HG02610 (cell line): ENCODE measurements at regions not wholly inside any gene's neighbourhood (a gene's known extent, or its start where the extent isn't known, plus 50 kb on each side); places are given as distances from the start of the nearest gene placed in this dataset.
"Not testable (repeated sequence)": the region's sequence is repeated elsewhere in the genome, so short reads cannot be mapped to it uniquely, and the experiment has no call there.

Source experiments
- ATAC-seq: cut with Tn5 transposase; IDR thresholded peaks from one replicate; pipeline ENCODE4 v1.9.1; 2021; ENCODE audit warnings: mild to moderate bottlenecking, moderate library complexity; ENCODE audit not compliant: unreplicated experiment

DNA sequence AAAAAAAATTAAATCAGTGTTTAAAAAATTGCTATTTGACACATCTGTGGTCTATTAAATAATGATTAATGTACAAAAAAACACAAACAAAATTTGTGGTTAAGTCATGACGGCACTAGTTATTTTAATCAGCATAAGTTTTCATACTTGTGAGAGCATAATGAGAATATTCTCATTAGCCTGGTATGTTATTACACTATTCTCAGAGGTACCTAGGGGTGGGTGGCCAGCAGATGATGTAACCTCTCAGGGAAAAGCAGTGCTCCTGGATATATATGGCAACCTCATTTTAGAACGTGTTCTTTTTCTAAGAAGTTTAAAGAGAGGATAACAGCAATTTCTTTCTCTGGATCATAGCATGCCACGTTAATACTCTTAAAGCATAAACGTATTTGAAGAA, 109.2 kb downstream of the GJA1 start:
- ATAC-seq: no peak

- no peak for ATAC-seq
These were observed 112.7 kb downstream of the GJA1 start for GRCh38 chr6:121548131-121548530.

DNA sequence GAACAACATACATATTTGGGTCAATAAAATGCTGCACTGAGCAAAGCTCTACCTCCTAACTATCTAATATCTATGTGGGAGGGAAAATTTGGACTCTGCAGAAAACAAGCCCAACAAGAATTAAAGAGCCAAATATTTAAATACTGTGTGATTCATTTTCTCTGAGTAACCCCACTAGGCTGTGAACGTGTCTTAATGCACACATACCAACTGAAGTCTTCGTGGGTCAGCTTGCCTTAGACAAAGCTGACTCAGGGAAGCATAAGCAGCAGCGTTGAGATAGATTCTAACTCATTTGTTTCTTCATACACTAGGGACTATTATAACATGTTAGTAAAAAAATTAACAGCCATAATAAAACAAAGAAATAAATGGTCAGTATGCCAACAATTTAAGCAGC, 114.3 kb downstream of the GJA1 start:
- ATAC-seq: no peak

DNA sequence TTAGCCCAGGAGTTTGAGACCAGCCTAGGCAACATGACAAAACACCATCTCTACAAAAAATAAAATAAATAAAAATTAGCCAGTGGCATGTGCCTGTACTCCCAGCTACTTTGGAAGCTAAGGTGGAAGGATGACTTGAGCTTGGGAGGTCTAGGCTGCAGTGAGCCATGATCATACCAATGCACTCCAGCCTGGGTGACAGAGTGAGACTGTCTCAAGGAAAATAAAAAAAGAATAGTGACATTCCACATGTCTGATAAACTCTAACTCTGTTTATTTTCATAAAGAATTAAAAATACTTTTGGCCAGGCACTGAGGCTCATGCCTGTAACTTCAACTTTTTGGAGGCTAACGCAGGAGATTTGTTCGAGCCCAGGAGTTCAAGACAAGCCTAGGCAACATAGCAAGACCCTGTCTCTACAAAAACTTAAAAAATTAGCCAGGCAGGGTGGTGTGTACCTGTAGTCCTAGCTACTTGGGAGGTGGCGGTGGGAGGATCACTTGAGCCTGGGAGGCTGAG, 115.1 kb downstream of the GJA1 start:
- no peak for ATAC-seq

GRCh38 chr6:121555201-121555600, 119.8 kb downstream of the GJA1 start:
- ATAC-seq: no peak

DNA sequence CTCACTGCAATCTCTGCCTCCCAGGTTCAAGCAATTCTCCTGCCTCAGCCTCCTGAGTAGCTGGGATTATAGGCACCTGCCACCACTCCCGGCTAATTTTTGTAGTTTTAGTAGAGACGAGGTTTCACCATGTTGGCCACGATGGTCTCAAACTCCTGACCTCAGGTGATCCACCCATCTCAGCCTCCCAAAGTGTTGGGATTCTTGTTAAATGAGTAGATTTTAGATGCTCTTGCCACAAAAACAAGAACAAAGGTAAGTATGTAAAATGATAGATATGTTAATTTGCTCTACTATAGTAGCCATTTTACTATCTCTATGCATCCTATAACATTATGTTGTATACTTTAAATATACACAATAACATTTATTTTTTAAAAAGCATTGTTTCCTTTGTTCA, 120.7 kb downstream of the GJA1 start:
- not testable (repeated sequence) for ATAC-seq

DNA sequence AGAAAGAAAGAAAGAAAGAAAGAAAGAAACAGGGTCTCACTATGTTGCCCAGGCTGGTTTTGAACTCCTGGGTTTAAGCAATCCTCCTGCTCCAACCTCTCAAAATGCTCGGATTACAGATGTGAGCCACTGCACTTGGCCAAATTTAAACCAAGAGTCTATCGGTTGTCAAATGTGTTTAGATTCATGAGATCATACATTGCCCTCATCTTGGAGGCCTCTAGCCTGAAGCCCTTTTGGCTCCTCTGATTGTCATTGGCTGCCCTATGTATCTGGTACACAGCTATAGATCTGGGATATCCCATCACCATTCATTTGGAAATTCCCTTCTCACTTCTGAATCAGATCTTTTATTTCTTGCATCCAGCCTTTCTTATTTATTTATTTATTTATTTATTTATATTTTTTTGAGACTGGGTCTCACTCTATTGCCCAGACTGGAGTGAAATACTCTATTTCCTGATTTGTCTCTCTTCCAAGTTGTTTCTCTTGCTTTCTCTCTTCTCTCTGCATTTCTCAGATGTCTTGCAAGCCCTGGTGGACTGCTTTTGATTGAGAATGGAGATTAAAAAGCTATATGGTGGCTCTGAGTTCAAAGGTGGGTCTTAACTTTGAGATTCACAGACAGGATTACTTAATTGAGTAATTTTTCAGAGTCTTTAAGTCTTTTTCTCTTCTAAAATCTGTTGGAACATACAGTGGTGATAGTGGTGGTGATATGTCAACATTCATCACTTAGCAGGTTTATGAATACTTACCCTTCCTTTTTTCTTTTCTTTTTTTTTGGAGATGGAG, 121.9 kb downstream of the GJA1 start:
- ATAC-seq: no peak

DNA sequence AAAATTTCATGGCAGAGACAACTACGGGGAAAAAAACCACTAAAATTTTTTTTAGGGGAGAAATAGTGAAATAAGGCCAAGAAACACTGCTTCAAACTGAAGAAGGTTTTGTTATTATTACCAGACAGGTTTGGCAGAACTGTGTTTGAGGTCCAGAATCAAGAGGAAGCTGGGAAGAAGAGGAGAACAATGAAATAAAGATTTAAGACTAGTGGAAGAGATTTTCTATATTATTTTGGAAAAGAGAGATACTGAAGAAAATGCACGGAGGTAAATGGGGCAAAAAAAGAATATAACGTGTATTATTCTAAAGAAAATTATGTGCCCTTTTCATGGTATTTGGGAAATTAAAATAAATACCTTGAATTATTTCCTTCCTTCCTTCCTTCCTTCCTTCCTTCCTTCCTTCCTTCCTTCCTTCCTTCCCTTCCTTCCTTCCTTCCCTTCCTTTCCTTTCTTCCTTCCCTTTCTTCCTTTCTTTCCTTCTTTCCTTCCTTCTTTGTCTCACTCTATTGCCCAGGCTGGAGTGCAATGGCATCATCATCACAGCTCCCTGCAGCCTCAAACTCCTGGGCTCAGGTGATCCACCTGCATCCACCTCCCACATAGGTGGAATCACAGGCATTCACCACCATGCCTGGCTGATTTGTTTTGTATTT, 124.3 kb downstream of the GJA1 start:
- ATAC-seq: no peak

- ATAC-seq: no peak
These were observed 125.0 kb downstream of the GJA1 start for GRCh38 chr6:121560476-121560875.

- no peak for ATAC-seq
These were observed 127.8 kb downstream of the GJA1 start for GRCh38 chr6:121563286-121563685.

DNA sequence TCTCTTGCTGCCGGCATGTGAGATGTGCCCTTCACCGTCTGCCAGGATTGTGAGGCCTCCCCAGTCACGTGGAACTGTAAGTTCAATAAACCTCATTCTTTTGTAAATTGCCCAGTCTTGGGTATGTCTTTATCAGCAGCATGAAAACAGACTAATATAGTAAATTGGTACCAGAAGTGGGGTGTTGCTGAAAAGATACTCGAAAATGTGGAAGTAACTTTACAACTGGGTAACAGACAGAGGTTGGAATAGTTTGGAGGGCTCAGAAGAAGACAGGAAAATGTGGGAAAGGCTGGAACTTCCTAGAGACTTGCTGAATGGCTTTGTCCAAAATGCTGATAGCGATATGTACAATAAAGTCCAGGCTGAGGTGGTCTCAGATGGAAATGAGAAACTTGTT, 129.1 kb downstream of the GJA1 start:
- not testable (repeated sequence) for ATAC-seq

DNA sequence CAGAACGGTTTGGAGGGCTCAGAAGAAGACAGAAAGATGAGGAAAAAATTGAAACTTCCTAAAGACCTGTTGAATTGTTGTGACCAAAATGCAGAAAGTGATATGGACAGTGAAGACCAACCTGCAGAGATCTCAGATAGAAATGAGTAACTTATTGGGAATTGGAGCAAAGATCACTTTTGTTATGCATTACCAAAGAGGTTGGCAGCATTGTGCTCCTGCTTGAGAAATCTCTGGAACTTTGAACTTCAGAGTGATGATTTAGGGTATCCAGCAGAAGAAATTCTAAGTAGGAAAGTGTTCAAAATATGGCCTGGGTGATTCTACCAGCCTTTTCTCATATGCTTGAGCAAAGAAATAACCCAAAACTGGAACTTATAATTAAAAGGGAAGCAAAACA, 136.0 kb downstream of the GJA1 start:
- ATAC-seq: no peak

DNA sequence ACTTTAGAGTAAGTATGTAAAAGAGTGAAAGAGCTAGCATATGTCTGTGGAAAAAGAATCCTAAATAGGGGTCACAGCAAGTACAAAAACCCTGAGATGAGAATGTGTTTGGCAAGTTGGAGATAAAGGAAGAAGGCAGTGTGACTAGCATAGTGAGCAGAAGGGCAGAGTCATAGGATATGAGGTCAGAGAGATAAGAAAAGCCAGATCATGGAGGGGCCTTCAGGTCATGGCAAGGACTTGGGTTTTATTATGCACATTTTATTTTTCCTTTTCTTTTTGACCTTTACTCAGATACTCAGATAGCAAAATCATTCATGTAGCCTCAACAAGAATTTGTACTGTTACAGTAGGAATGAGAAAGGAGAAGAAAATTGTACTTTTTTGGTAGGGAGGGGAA, 138.0 kb downstream of the GJA1 start:
- ATAC-seq: no peak

DNA sequence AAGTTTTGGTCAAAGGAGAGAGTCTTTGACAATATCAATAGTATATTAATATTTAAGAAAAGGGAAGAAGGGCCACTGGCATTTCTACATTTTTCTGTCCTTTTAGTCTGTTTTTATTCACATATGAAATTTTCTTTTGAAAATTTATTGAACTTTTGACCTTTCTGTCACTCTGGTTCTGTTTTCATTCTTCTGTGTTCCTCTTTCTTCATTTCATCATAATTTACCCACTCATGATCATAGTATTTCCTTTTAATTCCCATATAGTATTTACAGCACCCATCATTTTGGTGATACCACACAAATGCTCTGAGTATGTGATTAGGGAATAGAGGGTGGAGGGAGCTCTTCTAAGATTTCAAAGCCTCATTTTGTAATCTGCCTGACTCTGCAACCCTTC, 142.8 kb downstream of the GJA1 start:
- ATAC-seq: no peak

DNA sequence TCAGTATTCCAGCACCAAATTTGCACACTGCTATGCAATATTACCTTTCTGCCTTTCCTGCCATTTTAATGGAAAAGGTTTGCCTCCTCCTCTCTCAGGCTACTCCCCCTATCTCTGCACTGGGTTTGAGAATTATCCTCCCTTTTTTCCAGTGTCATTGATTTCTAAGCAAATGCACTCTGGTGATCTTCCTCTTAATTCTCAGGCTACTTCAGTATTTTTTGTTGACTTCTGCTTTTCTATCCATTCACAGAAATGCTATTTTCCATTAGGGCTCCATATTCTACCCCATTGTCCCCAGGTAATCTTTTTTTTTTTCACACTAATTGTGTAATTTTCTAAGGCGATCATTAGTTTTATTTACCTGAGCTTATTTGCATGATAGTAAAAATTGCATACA, 144.0 kb downstream of the GJA1 start:
- ATAC-seq: no peak

GRCh38 chr6:121581327-121581726, 145.9 kb downstream of the GJA1 start:
- ATAC-seq: no peak

- no peak for ATAC-seq
These were observed 146.8 kb downstream of the GJA1 start for GRCh38 chr6:121582262-121582661.

GRCh38 chr6:121584586-121585369, 149.3 kb downstream of the GJA1 start:
- ATAC-seq: no peak

- no peak for ATAC-seq
These were observed 155.0 kb downstream of the GJA1 start for GRCh38 chr6:121590438-121590837.

GRCh38 chr6:121590916-121591315, 155.5 kb downstream of the GJA1 start:
- ATAC-seq: no peak

DNA sequence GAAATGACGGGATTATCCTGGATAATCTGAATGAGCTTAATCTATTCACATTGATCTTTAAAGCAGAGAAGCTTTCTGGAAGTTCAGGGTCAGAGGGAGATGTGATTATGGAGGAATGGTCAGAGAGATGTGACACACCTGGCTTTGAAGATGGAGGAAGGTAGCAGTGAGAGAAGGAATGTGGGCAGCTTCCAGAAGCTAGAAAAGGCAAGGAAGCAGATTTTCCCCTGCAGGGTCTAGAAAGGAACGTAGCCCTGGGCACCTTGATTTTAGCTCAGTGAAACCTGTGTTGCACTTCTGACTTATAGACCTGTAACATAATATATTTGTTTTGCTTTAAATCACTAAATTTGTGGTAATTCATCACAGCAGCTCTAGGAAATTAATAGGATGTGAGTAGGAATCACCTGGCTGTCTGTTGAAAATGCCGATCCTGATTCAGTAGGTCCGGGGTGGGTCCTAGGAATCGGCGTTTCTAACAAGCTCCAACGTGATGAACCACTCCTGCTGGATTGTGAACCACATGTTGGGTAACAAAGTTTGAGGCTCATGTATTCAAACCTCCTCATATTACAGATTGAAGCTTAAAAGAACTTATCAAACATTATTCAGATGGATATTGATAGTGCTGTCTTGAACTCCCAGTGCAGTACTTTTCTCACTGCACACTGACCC, 157.0 kb downstream of the GJA1 start:
- ATAC-seq: no peak
